Rectal smooth muscle tissue (tissue), 1 donor: ENCODE measurements at regions not wholly inside any gene's neighbourhood (a gene's known extent, or its start where the extent isn't known, plus 50 kb on each side); places are given as distances from the start of the nearest gene placed in this dataset.

Experiments used
- H3K27ac ChIP-seq: one replicate; pipeline ENCODE4 v1.7.0; 2013; ENCODE audit warnings: low read depth, low read length, inconsistent platforms
- H3K27me3 ChIP-seq: one replicate; pipeline ENCODE4 v1.7.0; 2013; ENCODE audit warnings: low read length; ENCODE audit not compliant: control insufficient read depth, insufficient read depth
- H3K36me3 ChIP-seq: one replicate; pipeline ENCODE4 v1.7.0; 2013; ENCODE audit warnings: low read length; ENCODE audit not compliant: control insufficient read depth, insufficient read depth
- H3K4me1 ChIP-seq: one replicate; pipeline ENCODE4 v1.7.0; 2013; ENCODE audit warnings: low read length; ENCODE audit not compliant: control insufficient read depth, insufficient read depth
- H3K4me3 ChIP-seq: one replicate; pipeline ENCODE4 v1.7.0; 2013; ENCODE audit warnings: low read length
- H3K9ac ChIP-seq: one replicate; pipeline ENCODE4 v1.7.0; 2013; ENCODE audit warnings: low read length

DNA sequence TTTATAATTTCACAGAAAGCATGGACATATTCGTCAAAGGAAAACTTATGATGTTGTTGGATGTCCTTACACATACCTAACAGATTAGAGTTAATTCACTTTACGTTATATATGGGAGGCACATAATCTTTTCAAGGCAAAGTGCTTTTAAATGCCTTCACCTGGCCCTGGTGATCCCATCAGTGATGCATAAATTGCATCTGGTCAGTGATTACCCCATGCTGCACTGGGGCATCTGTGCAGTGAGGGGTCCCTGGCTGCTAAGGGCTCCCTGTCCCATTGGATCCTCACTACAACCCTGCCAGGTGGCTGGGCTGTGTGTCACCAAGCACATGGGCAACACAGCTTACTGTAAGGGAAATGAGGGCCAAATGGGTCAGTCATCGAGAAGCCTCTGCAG, 441.1 kb downstream of the RPS24 start:
- Histone ChIP-seq H3K4me1 (peaks cover 33% of the 10 kb centered on the region), H3K9ac (no peak overlapping the region), H3K27ac (no peak overlapping the region), H3K27me3 (no peaks in the 10 kb centered on the region), H3K36me3 (no peaks in the 10 kb centered on the region), H3K4me3 (no peak overlapping the region)

DNA sequence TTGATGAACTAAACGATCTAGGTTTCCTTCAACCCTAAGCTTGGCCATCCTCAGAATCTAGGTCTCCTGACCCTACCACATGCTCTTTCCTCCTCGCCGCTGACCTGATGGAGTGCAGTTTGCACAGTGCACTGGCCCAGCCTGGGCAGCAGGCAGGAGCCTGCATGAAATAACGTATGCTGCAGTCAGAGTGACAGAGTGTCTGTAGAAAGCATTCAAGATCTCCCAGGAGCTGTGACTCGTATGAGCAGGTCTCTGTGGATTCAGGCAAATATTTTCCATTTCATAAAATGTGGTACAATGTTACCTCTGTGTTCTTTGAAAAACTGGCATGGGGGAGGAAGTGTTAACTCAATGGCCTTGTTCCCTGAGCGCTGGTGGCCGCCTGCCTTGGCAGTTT, 441.8 kb downstream of the RPS24 start:
- Histone ChIP-seq H3K36me3 (no peaks in the 10 kb centered on the region), H3K9ac (no peak overlapping the region), H3K4me3 (no peak overlapping the region), H3K27ac (no peak overlapping the region), H3K27me3 (no peaks in the 10 kb centered on the region), H3K4me1 (peaks cover 26% of the 10 kb centered on the region)

DNA sequence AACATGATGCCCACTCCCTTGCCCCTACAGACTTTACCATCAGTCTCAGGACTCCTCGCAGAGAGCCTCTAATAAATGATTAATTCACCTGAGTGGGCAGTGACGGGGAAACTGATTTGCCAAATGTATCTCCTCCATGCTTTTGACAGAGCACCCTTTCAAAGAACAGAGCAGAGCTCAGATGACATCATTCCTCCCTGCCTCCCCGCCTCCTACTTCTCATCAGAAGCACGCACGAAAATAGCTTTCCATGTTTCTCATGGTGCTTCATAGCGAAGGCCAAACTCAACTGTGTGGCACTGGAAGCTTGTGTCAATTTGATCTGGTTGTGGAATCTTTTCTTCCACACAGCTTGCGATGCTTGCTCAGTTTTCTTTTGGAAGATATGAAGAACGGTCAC, 442.5 kb downstream of the RPS24 start:
- Histone ChIP-seq H3K4me3 (no peak overlapping the region), H3K27me3 (no peaks in the 10 kb centered on the region), H3K27ac (no peak overlapping the region), H3K36me3 (no peaks in the 10 kb centered on the region), H3K9ac (no peak overlapping the region), H3K4me1 (peaks cover 19% of the 10 kb centered on the region)

DNA sequence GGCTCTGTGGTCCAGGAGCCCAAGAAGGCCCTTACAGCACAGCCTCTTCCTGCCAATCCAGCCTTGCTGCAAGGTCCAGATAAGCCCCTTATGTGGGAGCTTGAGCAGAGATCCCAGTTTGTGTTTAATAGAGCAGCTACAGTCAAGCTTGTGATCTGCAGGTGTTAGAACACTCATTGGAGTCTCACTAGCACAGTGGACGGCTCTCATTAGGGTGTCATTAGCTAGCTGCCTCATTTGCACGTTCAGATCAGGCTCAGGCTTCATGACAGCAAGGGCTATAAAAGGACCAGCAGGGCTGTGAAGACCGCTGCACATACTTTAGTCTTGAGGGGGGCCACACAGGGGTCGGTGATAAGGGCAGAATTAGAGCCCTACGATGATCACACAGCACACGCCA, 443.2 kb downstream of the RPS24 start:
- Histone ChIP-seq H3K9ac (no peak overlapping the region), H3K4me3 (no peak overlapping the region), H3K27ac (no peak overlapping the region), H3K36me3 (no peaks in the 10 kb centered on the region), H3K4me1 (peaks cover 12% of the 10 kb centered on the region), H3K27me3 (no peaks in the 10 kb centered on the region)

DNA sequence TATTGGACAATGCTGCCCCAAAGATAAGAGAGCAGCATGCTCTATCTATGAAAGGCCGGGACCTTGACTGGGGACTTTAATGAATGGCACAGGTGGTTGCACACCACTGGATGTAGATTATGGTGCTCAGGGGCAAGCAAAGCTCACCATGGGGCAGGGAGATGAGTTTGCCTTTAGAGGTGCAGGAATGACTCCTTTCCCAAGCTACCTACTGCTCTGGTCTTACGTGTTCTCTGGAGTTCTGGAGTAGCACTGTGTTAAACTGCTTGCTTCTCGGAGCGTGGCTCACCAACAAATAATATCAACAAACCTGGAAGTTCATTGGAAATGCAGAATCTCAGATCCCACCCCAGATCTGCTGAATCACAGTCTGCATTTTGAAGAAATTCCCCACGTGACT, 445.3 kb downstream of the RPS24 start:
- H3K36me3 ChIP-seq, result no peaks in the 10 kb centered on the region
- H3K9ac ChIP-seq, result no peak overlapping the region
- H3K4me3 ChIP-seq, result no peak overlapping the region
- no peaks in the 10 kb centered on the region for H3K27me3 ChIP-seq
- H3K27ac ChIP-seq, result no peak overlapping the region
- H3K4me1 ChIP-seq, result no peaks in the 10 kb centered on the region

DNA sequence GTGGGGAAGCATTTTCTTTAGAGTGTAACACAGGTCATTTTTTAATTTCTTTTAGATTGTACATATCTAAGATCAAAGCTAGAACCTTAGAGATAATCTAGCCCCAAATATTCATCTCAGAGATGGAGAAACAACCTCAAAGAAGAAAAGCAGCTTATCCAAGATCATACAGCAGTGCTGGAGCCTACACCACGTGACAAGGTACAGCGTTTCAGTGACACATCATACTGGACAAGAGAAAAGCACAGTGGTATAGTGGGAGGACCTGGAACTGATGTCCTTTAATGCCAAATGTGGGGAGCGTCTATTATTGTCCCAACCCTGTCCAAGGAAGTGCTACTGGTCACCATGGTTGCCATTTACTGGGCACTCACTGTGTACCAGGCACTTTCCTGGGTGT, 445.8 kb downstream of the RPS24 start:
- Histone ChIP-seq H3K4me3 (no peak overlapping the region), H3K4me1 (no peaks in the 10 kb centered on the region), H3K9ac (no peak overlapping the region), H3K27me3 (no peaks in the 10 kb centered on the region), H3K27ac (no peak overlapping the region), H3K36me3 (no peaks in the 10 kb centered on the region)

DNA sequence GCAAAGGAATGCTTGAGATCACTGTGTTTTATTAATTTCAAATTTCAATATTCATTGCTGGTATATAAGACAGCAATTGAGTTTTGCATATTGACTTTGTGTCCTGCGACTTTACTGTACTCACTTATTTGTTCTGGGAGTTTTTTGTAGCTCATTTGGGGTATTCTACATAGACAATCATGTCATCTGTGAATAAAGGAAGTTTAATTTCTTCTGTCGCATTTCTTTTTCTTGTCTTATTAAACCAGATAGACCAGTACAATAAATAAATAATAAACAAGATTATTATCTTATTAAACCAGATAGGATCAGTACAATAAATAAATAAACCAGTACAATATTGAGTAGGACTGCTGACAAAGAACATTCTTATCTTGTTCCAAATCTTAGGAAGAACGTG, 448.2 kb downstream of the RPS24 start:
- no peak overlapping the region for H3K9ac ChIP-seq
- no peaks in the 10 kb centered on the region for H3K27me3 ChIP-seq
- no peaks in the 10 kb centered on the region for H3K4me1 ChIP-seq
- H3K27ac ChIP-seq, result no peak overlapping the region
- no peak overlapping the region for H3K4me3 ChIP-seq
- H3K36me3 ChIP-seq, result no peaks in the 10 kb centered on the region

DNA sequence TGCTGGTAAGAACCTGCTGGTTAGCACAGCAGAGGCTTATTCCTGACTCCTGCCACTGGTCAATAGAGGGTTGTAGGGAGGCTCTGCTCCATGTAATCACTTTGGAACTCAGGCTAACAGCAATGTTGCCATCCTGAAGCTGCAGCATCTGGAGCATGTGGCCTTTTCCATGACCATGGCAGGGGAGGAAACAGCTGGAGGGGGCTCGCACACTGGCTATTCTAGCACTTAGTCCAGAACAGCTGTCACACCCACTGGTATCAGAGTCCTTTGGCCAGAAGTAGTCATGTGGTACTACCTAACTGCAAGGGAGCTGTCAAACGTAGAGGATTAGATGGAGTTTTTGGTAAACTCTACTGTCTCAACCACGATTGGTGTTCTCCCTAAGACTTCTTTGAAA, 450.0 kb downstream of the RPS24 start:
- Histone ChIP-seq H3K4me3 (no peak overlapping the region), H3K36me3 (no peaks in the 10 kb centered on the region), H3K27ac (no peak overlapping the region)

DNA sequence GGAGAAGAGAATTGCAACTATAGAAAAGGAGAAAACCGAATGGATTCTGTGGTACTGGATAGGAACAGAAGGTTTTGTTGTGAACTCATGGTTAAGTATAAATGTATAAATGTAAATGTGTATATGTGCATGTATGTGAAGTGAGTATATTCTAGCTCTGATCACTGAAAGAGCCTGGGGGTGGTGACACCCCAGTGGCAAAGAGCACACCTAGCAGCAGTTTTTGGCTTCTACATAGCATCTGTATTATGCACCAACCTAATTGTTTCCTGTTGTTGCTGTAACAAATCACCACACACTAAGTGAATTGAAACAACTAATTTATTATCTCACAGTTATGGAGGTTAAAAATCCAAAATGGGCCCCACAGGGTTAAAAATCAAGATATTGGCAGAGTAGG, 455.4 kb downstream of the RPS24 start:
- Histone ChIP-seq H3K36me3 (no peaks in the 10 kb centered on the region), H3K9ac (no peak overlapping the region), H3K27ac (no peak overlapping the region), H3K4me3 (no peak overlapping the region), H3K27me3 (no peaks in the 10 kb centered on the region), H3K4me1 (no peaks in the 10 kb centered on the region)

More for the DNA sequence above, 450.0 kb downstream of the RPS24 start:
- Histone ChIP-seq H3K9ac (no peak overlapping the region), H3K27me3 (no peaks in the 10 kb centered on the region), H3K4me1 (no peaks in the 10 kb centered on the region)

DNA sequence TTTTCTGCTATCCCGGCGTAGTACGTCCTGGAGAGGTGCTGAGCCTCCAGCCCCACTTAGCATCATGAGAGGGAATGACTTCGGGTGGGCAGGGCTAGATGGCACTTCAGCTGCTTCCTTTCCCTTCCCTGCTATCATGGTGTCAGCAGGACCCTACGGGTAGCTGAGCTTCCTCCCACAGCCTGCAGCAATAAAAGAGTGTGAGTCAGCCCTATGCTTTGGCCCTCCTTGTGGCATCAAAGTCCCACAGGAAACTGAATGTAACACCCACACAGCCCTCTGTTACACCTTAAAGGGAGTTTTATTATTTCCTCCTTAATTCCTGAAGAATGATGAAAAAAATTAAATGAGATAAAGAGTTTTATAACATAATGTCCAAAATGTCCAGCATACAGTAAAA, 458.1 kb downstream of the RPS24 start:
- no peak overlapping the region for H3K4me3 ChIP-seq
- no peaks in the 10 kb centered on the region for H3K36me3 ChIP-seq
- H3K27ac ChIP-seq, result no peak overlapping the region
- no peaks in the 10 kb centered on the region for H3K27me3 ChIP-seq
- H3K4me1 ChIP-seq, result no peaks in the 10 kb centered on the region
- H3K9ac ChIP-seq, result no peak overlapping the region

DNA sequence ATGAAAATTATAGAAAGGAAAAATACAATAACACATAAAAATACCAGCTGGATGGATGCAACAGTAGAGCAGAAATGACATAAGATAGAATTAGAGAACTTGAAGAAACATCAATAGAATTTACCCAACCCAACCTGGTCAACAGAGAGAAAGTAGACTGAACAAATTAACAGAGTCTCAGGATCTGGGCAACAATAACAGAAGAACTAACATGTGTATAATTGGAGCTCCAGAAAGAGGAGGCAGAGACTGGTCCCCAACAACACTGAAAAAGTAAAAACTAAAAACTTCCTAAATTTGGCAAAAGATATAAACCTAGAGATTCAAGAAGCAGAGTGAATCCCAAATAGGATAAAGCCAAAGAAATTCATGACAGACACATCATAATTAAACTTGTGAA, 458.8 kb downstream of the RPS24 start:
- no peaks in the 10 kb centered on the region for H3K27me3 ChIP-seq

DNA sequence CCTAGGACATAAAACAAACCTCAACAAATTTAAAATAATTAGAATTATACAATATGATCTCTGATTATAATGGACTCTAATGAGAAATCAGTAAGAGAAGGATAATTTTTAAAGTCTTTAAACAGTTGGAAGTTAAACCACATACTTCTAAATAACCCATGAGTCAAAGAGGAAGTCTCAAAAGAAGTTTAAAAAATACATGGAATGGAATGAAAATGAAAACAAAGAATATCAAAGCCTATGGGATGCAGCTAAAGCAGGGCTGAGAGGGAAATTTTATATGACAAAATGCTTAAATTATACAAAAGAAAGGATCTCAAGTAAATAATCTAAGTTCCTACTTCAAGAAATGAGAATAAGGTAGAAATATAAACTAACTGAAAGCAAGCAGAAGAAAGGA, 460.5 kb downstream of the RPS24 start:
- Histone ChIP-seq H3K27me3 (no peaks in the 10 kb centered on the region), H3K9ac (no peak overlapping the region), H3K36me3 (no peaks in the 10 kb centered on the region), H3K4me1 (no peaks in the 10 kb centered on the region), H3K27ac (no peak overlapping the region), H3K4me3 (no peak overlapping the region)

More for the DNA sequence above, 458.8 kb downstream of the RPS24 start:
- H3K4me3 ChIP-seq, result no peak overlapping the region
- no peaks in the 10 kb centered on the region for H3K36me3 ChIP-seq
- no peak overlapping the region for H3K27ac ChIP-seq
- no peaks in the 10 kb centered on the region for H3K4me1 ChIP-seq
- no peak overlapping the region for H3K9ac ChIP-seq

DNA sequence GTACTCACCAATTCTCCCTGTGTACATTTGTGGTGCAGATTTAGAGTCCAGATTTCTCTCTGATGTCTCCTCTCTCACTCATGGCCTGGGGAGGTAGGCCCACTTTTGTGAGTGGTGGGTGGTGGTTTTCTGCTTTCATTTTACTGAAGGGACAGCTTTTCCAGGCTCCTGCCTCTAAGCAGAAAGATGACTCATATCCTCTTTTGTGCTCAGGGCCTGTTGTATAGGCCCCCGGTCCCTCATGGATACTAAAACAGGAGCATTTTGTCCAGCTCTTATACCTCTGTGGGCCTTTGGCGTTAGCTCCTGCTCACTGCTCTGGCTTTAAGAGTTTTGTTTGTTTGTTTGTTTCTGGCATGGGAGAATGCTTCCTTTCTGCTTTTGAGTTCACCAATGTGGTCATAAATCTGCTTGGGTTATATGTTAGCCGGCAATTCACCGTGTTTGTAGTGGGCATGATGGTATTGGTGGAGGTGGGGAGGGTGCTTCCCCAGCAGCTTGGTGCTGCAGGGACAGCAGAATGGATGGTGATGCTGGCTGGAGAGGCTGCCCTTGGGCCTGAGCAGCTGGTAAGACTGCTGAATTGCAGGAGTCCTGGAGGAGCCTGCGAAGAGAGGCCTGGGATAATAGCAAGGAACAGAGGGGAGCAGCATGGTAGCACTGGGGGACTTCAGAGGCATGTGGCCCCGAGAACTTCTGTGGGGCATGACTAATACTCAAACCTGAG, 468.7 kb downstream of the RPS24 start:
- Histone ChIP-seq H3K4me1 (peaks cover 19% of the 10 kb centered on the region), H3K27ac (no peak overlapping the region), H3K27me3 (no peaks in the 10 kb centered on the region)

More for the DNA sequence above, 468.7 kb downstream of the RPS24 start:
- no peaks in the 10 kb centered on the region for H3K36me3 ChIP-seq
- no peak overlapping the region for H3K4me3 ChIP-seq
- H3K9ac ChIP-seq, result no peak overlapping the region
